H9 (cell line): ENCODE measurements at regions not wholly inside any gene's neighbourhood (a gene's known extent, or its start where the extent isn't known, plus 50 kb on each side); places are given as distances from the start of the nearest gene placed in this dataset.

Source experiments
- DNase-seq: peaks from one replicate; pipeline ENCODE4 v3.0.0-alpha.2; 2017
- H2AFZ ChIP-seq: one replicate; pipeline ENCODE4 v1.6.1; 2013; ENCODE audit warnings: mild to moderate bottlenecking, low read length, control low read depth, moderate library complexity
- H2AK5ac ChIP-seq: 2 replicates; pipeline ENCODE4 v1.6.1; 2013; ENCODE audit warnings: low read length, control low read depth, mixed read lengths; ENCODE audit not compliant: insufficient read length
- H2BK120ac ChIP-seq: one replicate; pipeline ENCODE4 v1.6.1; 2013; ENCODE audit warnings: low read depth, mild to moderate bottlenecking, low read length, control low read depth, inconsistent platforms; ENCODE audit not compliant: poor library complexity, severe bottlenecking
- H2BK12ac ChIP-seq: 2 replicates; pipeline ENCODE4 v1.6.1; 2013; ENCODE audit warnings: low read length, control low read depth, mixed read lengths, low read depth; ENCODE audit not compliant: insufficient read length
- H2BK15ac ChIP-seq: 2 replicates; pipeline ENCODE4 v1.6.1; 2013; ENCODE audit warnings: low read depth, low read length, control low read depth
- H2BK20ac ChIP-seq: one replicate; pipeline ENCODE4 v1.6.1; 2013; ENCODE audit warnings: low read depth, mild to moderate bottlenecking, low read length, control low read depth, inconsistent platforms; ENCODE audit not compliant: poor library complexity, severe bottlenecking
- H2BK5ac ChIP-seq: 2 replicates; pipeline ENCODE4 v1.6.1; 2013; ENCODE audit warnings: low read length, control low read depth, mixed read lengths; ENCODE audit not compliant: insufficient read length
- H3K14ac ChIP-seq: 2 replicates; pipeline ENCODE4 v1.6.1; 2013; ENCODE audit warnings: low read length, control low read depth; ENCODE audit not compliant: insufficient read depth
- H3K18ac ChIP-seq: 2 replicates; pipeline ENCODE4 v1.6.1; 2013; ENCODE audit warnings: low read depth, mild to moderate bottlenecking, mixed read lengths, low read length, control low read depth; ENCODE audit not compliant: insufficient read length
- H3K23ac ChIP-seq: 2 replicates; pipeline ENCODE4 v1.6.1; 2013; ENCODE audit warnings: low read length, control low read depth, mixed read lengths, low read depth; ENCODE audit not compliant: insufficient read length
- H3K23me2 ChIP-seq: 2 replicates; pipeline ENCODE4 v1.6.1; 2013; ENCODE audit warnings: low read depth, mild to moderate bottlenecking, mixed read lengths, low read length, control low read depth; ENCODE audit not compliant: insufficient read length, poor library complexity, severe bottlenecking
- H3K27ac ChIP-seq: 2 replicates; pipeline ENCODE4 v1.5.1; 2013; ENCODE audit warnings: low read length, control low read depth, mixed read lengths, low read depth; ENCODE audit not compliant: insufficient read length
- H3K27me3 ChIP-seq: 2 replicates; pipeline ENCODE4 v1.6.1; 2013; ENCODE audit warnings: low read length, control low read depth, inconsistent platforms; ENCODE audit not compliant: insufficient read depth
- H3K4ac ChIP-seq: 2 replicates; pipeline ENCODE4 v1.6.1; 2013; ENCODE audit warnings: low read depth, mild to moderate bottlenecking, control low read depth, inconsistent platforms, low read length, moderate library complexity
- H3K4me1 ChIP-seq: 2 replicates; pipeline ENCODE4 v1.6.1; 2013; ENCODE audit warnings: low read length, control low read depth, inconsistent platforms; ENCODE audit not compliant: insufficient read depth
- H3K4me2 ChIP-seq: 2 replicates; pipeline ENCODE4 v1.6.1; 2013; ENCODE audit warnings: low read length, control low read depth, mixed read lengths; ENCODE audit not compliant: insufficient read length, insufficient read depth
- H3K56ac ChIP-seq: 2 replicates; pipeline ENCODE4 v1.6.1; 2013; ENCODE audit warnings: low read depth, mild to moderate bottlenecking, mixed read lengths, low read length, control low read depth; ENCODE audit not compliant: insufficient read length
- H3K79me1 ChIP-seq: 2 replicates; pipeline ENCODE4 v1.6.1; 2013; ENCODE audit warnings: low read depth, mild to moderate bottlenecking, moderate library complexity, low read length, control low read depth, inconsistent platforms; ENCODE audit not compliant: insufficient read depth, poor library complexity, severe bottlenecking
- H3K79me2 ChIP-seq: 2 replicates; pipeline ENCODE4 v1.6.1; 2013; ENCODE audit warnings: low read length, control low read depth, inconsistent platforms; ENCODE audit not compliant: insufficient read depth
- H3K9ac ChIP-seq: 2 replicates; pipeline ENCODE4 v1.6.1; 2013; ENCODE audit warnings: low read length, control low read depth, mixed read lengths; ENCODE audit not compliant: insufficient read length; ENCODE audit errors: extremely low read depth
- H3K9me3 ChIP-seq: one replicate; pipeline ENCODE4 v1.6.1; 2013; ENCODE audit warnings: low read depth, low read length, inconsistent platforms; ENCODE audit not compliant: control insufficient read depth
- H3T11ph ChIP-seq: one replicate; pipeline ENCODE4 v1.6.1; 2013; ENCODE audit warnings: mild to moderate bottlenecking, low read length, control low read depth, inconsistent platforms
- H4K20me1 ChIP-seq: one replicate; pipeline ENCODE4 v1.6.1; 2013; ENCODE audit not compliant: control insufficient read depth, insufficient read length, insufficient read depth
- H4K5ac ChIP-seq: 2 replicates; pipeline ENCODE4 v1.6.1; 2013; ENCODE audit warnings: low read depth, mild to moderate bottlenecking, mixed read lengths, low read length, control low read depth; ENCODE audit not compliant: insufficient read length
- H4K8ac ChIP-seq: replicated peaks from 2 replicates; pipeline ENCODE4 v1.6.1; 2013; ENCODE audit warnings: low read length, control low read depth, mixed read lengths, low read depth; ENCODE audit not compliant: insufficient read length
- H4K91ac ChIP-seq: 2 replicates; pipeline ENCODE4 v1.6.1; 2013; ENCODE audit warnings: low read depth, mild to moderate bottlenecking, moderate library complexity, mixed read lengths, low read length, control low read depth; ENCODE audit not compliant: insufficient read length
- H3K27ac Mint-ChIP-seq, 3 experiments: 2 replicates in 2 of 3; 3 replicates in 1 of 3; pipeline ENCODE4 v1.8.0; 2020 to 2021; ENCODE audit warnings: mixed read lengths in 3 of 3, mild to moderate bottlenecking in 1 of 3, moderate library complexity in 1 of 3
- H3K27me3 Mint-ChIP-seq: 2 replicates; pipeline ENCODE4 v1.8.0; 2021; ENCODE audit warnings: low read depth, mild to moderate bottlenecking, moderate library complexity, mixed read lengths
- H3K36me3 Mint-ChIP-seq, 3 experiments: 2 replicates in 2 of 3; 3 replicates in 1 of 3; pipeline ENCODE4 v1.8.0; 2020 to 2021; ENCODE audit warnings: low read depth in 3 of 3, mixed read lengths in 3 of 3; ENCODE audit not compliant: insufficient read depth in 1 of 3
- H3K4me1 Mint-ChIP-seq, 2 experiments: 2 replicates each; pipeline ENCODE4 v1.8.0; 2020; ENCODE audit warnings: mixed read lengths in 2 of 2
- H3K4me3 Mint-ChIP-seq, 2 experiments: 2 replicates in 1 of 2; 3 replicates in 1 of 2; pipeline ENCODE4 v1.8.0; 2020 to 2021; ENCODE audit warnings: mild to moderate bottlenecking in 2 of 2, mixed read lengths in 2 of 2, moderate library complexity in 1 of 2
- H3K9me3 Mint-ChIP-seq, 2 experiments: 2 replicates in 1 of 2; 3 replicates in 1 of 2; pipeline ENCODE4 v1.8.0; 2020; ENCODE audit warnings: mild to moderate bottlenecking in 2 of 2, mixed read lengths in 2 of 2, moderate library complexity in 1 of 2
- CTCF ChIP-seq: fragments of 200-600 bp; sonication (generic); conservative IDR thresholded peaks from 3 replicates; pipeline ENCODE4 v1.8.0; 2021; ENCODE audit warnings: antibody characterized with exemption, mild to moderate bottlenecking
- WGBS: extraction: QIAGEN DNeasy Blood & Tissue Kit; methylation state at CpG from one replicate; pipeline ENCODE4 v1.1.7; 2013; ENCODE audit warnings: missing lambda C conversion rate, low lambda C conversion rate, mixed read lengths; ENCODE audit not compliant: insufficient read length; ENCODE audit errors: extremely low coverage; 5-methylcytosine and 5-hydroxymethylcytosine counted together

GRCh38 chr9:134551644-134552348, 89.8 kb upstream of the COL5A1 start:
- Histone ChIP-seq H2BK5ac (no peak overlapping the region), H2AK5ac (no peak overlapping the region), H3K18ac (no peak overlapping the region), H3K4me1 (no peaks in the 10 kb centered on the region), H3K9me3 (no peaks in the 10 kb centered on the region), H3K4me2 (no peak overlapping the region), H4K5ac (no peak overlapping the region), H3K23me2 (no peaks in the 10 kb centered on the region), H3K79me2 (no peaks in the 10 kb centered on the region), H2BK120ac (no peak overlapping the region), H3K79me1 (no peaks in the 10 kb centered on the region), H3K23ac (no peak overlapping the region), H2BK15ac (no peak overlapping the region), H3K27me3 (no peaks in the 10 kb centered on the region), H4K91ac (no peak overlapping the region), H3T11ph (no peak overlapping the region), H3K27ac (no peak overlapping the region), H3K56ac (no peak overlapping the region), H3K9ac (no peak overlapping the region), H2BK20ac (no peak overlapping the region), H3K14ac (no peak overlapping the region), H2AFZ (no peak overlapping the region), H2BK12ac (no peak overlapping the region), H4K8ac (no peak overlapping the region), H3K4ac (no peak overlapping the region), H4K20me1 (no peaks in the 10 kb centered on the region)
- no peaks in the 10 kb centered on the region for H3K36me3 Mint-ChIP-seq
- H3K9me3 Mint-ChIP-seq = peaks cover 0 to 4% of the 10 kb centered on the region in 2 experiments; a peak in 2 of 5 replicates
- no peak for TF ChIP-seq CTCF
- WGBS = no CpG with 5 or more reads among the region's 24 CpGs
- H3K4me1 Mint-ChIP-seq = peaks cover 3 to 12% of the 10 kb centered on the region in 2 experiments; a peak in 2 of 4 replicates
- H3K27ac Mint-ChIP-seq = no peak overlapping the region
- H3K4me3 Mint-ChIP-seq = no peak overlapping the region
- DNase-seq = no peak
- H3K27me3 Mint-ChIP-seq = peaks cover 4% of the 10 kb centered on the region
